ENCODE measurements at regions not wholly inside any gene's neighbourhood (a gene's known extent, or its start where the extent isn't known, plus 50 kb on each side); places are given as distances from the start of the nearest gene placed in this dataset.

- Mint-ChIP-seq H3K4me1 (no peaks in the 10 kb centered on the region), H3K27ac (peak overlapping the region in 1 of 7 donors; percentile 6), H3K9me3 (peaks cover 2 to 13% (median 8%) of the 10 kb centered on the region in 7 donors), H3K27me3 (ENCODE audit: low read depth in 3 of 3) (peaks cover 0 to 2% (median 0%) of the 10 kb centered on the region in 3 donors), H3K4me3 (no peak overlapping the region), H3K36me3 (no peaks in the 10 kb centered on the region)
- 94% methylated on average over 9 of the region's 9 CpGs for WGBS (ENCODE audit: insufficient coverage)
- H4K20me1 ChIP-seq (ENCODE audit: insufficient read depth, low read length): no peaks in the 10 kb centered on the region
- H3K27ac ChIP-seq (ENCODE audit: low read depth in 1 of 2, low read length in 2 of 2): no peak overlapping the region
- H3K4me3 ChIP-seq (replicated peaks in 1 of 3; ENCODE audit: low read depth in 2 of 3, low read length in 3 of 3): no peak overlapping the region
- H3K4me2 ChIP-seq (replicated peaks; ENCODE audit: extremely low read depth, low read length, poor library complexity, severe bottlenecking): no peak overlapping the region
- H3K79me2 ChIP-seq (ENCODE audit: insufficient read depth, low read length): no peaks in the 10 kb centered on the region
- no peaks in the 10 kb centered on the region for H3K4me1 ChIP-seq (ENCODE audit: control insufficient read depth in 1 of 2, insufficient read depth in 2 of 2, low read length in 2 of 2)
- intact Hi-C loops (cut with micrococcal nuclease): no loop called here
- H3K36me3 ChIP-seq (replicated peaks in 1 of 2; ENCODE audit: control insufficient read depth in 1 of 2, insufficient read depth in 2 of 2, low read length in 2 of 2): no peaks in the 10 kb centered on the region
- H3K27me3 ChIP-seq (ENCODE audit: control insufficient read depth in 2 of 2, insufficient read depth in 2 of 2, low read length in 2 of 2): no peaks in the 10 kb centered on the region
- H3K9me3 ChIP-seq (replicated peaks in 1 of 2; ENCODE audit: control insufficient read depth in 1 of 2, insufficient read depth in 1 of 2, low read length in 2 of 2): peaks cover 11 to 16% of the 10 kb centered on the region in 2 donors
- TF ChIP-seq, protein P1, sequence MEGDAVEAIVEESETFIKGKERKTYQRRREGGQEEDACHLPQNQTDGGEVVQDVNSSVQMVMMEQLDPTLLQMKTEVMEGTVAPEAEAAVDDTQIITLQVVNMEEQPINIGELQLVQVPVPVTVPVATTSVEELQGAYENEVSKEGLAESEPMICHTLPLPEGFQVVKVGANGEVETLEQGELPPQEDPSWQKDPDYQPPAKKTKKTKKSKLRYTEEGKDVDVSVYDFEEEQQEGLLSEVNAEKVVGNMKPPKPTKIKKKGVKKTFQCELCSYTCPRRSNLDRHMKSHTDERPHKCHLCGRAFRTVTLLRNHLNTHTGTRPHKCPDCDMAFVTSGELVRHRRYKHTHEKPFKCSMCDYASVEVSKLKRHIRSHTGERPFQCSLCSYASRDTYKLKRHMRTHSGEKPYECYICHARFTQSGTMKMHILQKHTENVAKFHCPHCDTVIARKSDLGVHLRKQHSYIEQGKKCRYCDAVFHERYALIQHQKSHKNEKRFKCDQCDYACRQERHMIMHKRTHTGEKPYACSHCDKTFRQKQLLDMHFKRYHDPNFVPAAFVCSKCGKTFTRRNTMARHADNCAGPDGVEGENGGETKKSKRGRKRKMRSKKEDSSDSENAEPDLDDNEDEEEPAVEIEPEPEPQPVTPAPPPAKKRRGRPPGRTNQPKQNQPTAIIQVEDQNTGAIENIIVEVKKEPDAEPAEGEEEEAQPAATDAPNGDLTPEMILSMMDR (IDR thresholded peaks at IDR 0.05): no peak
- no peak overlapping the region for H2AFZ ChIP-seq (ENCODE audit: insufficient read depth, low read depth, low read length, poor library complexity, severe bottlenecking)
- no peak for DNase-seq
- H3K9ac ChIP-seq (ENCODE audit: insufficient read depth, low read length, poor library complexity, severe bottlenecking): no peak overlapping the region
Observed at GRCh38 chr13:40095695-40096356, 440.4 kb downstream of the COG6 start.

DNA sequence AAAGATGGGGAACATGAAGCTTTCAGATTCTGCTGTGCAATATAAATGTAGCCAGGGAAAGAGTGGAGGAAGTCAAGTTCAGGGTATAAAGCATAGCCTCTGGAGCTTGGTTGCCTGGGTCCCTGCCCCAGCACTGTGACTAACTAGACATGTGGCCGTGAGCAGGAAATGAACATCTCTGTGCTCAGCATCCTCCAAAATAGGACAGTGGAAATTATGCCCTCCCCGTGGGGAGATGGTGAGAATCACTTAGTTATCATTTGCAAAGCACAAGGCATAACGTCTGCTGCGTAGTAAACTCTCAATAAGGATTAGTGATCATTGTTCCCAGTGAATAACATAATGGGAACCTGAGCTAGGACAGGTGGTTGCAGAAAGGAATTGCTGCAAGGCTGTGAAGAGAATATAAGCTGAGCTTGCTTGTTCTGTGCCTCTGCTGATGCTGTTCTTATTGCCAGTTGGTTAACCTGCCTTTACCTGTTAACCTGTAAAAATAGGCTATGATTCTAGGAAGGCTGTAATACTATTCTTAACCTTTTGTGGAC is 441.0 kb downstream of the COG6 start:
- Histone ChIP-seq H3K27ac (ENCODE audit: low read depth in 1 of 2, low read length in 2 of 2) (no peak overlapping the region), H3K36me3 (replicated peaks in 1 of 2; ENCODE audit: control insufficient read depth in 1 of 2, insufficient read depth in 2 of 2, low read length in 2 of 2) (no peaks in the 10 kb centered on the region), H2AFZ (ENCODE audit: insufficient read depth, low read depth, low read length, poor library complexity, severe bottlenecking) (no peak overlapping the region), H3K9ac (ENCODE audit: insufficient read depth, low read length, poor library complexity, severe bottlenecking) (no peak overlapping the region), H4K20me1 (ENCODE audit: insufficient read depth, low read length) (no peaks in the 10 kb centered on the region), H3K9me3 (replicated peaks in 1 of 2; ENCODE audit: control insufficient read depth in 1 of 2, insufficient read depth in 1 of 2, low read length in 2 of 2) (peaks cover 11 to 16% of the 10 kb centered on the region in 2 donors), H3K79me2 (ENCODE audit: insufficient read depth, low read length) (no peaks in the 10 kb centered on the region), H3K4me2 (replicated peaks; ENCODE audit: extremely low read depth, low read length, poor library complexity, severe bottlenecking) (no peak overlapping the region), H3K4me3 (replicated peaks in 1 of 3; ENCODE audit: low read depth in 2 of 3, low read length in 3 of 3) (no peak overlapping the region), H3K27me3 (ENCODE audit: control insufficient read depth in 2 of 2, insufficient read depth in 2 of 2, low read length in 2 of 2) (no peaks in the 10 kb centered on the region), H3K4me1 (ENCODE audit: control insufficient read depth in 1 of 2, insufficient read depth in 2 of 2, low read length in 2 of 2) (no peaks in the 10 kb centered on the region)
- no peaks in the 10 kb centered on the region for H3K36me3 Mint-ChIP-seq
- H3K4me3 Mint-ChIP-seq: no peak overlapping the region
- no peak overlapping the region for H3K27ac Mint-ChIP-seq
- TF ChIP-seq, protein P1 (IDR thresholded peaks at IDR 0.05): no peak
- intact Hi-C loops (cut with micrococcal nuclease): no loop called here
- H3K27me3 Mint-ChIP-seq (ENCODE audit: low read depth in 3 of 3): peaks cover 0 to 2% (median 0%) of the 10 kb centered on the region in 3 donors
- WGBS (ENCODE audit: insufficient coverage): 85% methylated on average over 4 of the region's 4 CpGs
- peaks cover 2 to 15% (median 8%) of the 10 kb centered on the region in 7 donors for H3K9me3 Mint-ChIP-seq
- DNase-seq: no peak
- H3K4me1 Mint-ChIP-seq: no peaks in the 10 kb centered on the region
